Fibroblast of the conjunctiva (primary cell): ENCODE measurements at regions not wholly inside any gene's neighbourhood (a gene's known extent, or its start where the extent isn't known, plus 50 kb on each side); places are given as distances from the start of the nearest gene placed in this dataset.
"Not testable (repeated sequence)": the region's sequence is repeated elsewhere in the genome, so short reads cannot be mapped to it uniquely, and the experiment has no call there.

Experiments used
- DNase-seq: peaks from one replicate; pipeline ENCODE4 v3.0.0-alpha.2; 2010; ENCODE audit warnings: low read depth

DNA sequence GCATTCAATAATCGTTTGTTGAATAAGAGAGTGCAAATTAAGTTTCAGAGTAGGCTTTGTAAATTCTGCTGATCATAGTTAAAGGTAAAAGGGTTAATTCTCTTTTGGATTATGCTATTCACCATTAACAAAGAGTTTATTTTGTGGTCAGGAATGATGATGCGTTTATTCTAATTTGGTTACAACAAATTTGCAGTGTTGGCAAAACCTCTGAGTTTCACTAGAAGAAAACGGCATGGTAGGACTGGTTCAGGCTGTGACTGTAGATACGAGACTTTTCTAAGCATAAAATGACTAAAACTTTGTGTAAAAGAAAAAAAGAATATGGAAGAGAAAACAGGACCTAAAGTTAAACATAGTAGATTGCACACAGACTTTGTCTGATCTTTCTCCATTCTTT lies 234.7 kb downstream of the TLR4 start:
- DNase-seq = no peak

DNA sequence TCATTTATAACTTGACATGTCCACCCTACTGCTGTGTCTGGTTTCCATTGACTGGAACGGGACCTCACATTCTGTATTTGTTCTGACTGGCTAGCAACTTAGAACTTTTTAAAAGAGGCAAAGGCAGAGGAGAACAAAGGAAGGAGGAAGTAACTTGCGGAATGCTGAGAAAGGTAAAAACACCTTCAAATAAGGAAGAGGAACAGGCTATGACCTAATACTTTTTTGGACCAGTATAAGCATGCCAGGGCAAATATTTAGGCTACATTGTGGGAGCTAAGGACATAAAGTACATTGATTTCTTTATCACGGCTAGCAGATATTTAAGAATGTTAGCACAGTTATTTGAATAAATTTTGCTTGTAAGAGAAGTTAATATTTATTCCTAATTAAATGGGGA lies 240.5 kb downstream of the TLR4 start:
- not testable (repeated sequence) for DNase-seq

DNA sequence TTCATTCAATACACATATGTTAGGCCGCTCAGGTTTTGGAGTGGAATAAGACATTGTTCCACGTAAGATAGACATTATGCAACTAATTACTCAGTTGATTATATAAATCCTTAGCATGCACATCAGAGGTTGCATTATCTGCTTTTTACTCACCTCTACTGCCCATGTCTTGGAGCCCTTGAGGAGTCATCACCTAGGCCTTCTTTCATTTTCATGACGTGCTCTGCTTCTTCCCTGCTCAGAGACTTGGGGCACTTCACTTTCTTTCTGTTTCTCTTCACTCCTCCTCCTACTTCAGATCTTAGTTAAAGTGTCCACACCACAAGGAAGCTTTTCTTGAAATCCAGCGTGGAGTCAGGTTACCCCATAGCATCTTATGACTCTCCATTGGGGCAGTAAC lies 241.1 kb downstream of the TLR4 start:
- DNase-seq = no peak

GRCh38 chr9:117951127-117951526 lies 246.9 kb downstream of the TLR4 start:
- no peak for DNase-seq

DNA sequence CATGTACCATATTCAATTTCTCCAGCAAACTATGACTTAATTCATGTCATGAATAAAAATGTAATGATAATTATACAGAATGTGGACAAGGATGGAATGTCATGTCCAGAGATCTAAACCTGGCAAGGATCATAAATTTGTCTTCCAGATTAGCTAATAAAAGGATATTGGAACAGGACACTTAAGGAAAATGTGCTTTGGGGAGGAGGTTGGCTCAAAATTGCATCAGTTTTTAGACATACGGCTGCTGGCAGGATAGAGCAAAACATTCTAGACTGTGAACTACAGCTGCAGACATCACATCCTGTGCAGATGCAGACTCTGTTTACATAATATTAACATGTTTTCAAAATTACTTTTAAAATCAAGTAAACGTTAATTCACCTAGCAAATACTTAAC lies 248.4 kb downstream of the TLR4 start:
- DNase-seq = no peak

DNA sequence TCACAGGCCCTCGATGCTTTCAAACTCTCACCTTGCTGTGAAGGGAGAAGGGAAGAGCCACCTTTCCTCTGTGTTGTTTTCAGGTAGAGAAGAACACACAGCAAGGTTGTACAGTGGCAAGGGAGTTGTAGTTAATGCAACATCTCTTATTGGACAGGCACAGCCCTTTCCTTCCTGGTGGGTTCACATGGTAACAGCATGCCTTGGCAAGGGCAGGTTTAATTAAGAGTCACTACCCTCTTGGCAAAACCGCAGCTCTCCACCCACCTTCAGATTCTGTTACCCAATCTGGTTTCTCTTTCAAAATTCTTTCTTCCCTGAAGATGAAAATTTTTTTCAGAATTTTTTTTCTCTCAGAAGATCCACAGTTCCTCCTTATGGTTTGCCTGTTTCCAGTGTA lies 253.1 kb downstream of the TLR4 start:
- no peak for DNase-seq

DNA sequence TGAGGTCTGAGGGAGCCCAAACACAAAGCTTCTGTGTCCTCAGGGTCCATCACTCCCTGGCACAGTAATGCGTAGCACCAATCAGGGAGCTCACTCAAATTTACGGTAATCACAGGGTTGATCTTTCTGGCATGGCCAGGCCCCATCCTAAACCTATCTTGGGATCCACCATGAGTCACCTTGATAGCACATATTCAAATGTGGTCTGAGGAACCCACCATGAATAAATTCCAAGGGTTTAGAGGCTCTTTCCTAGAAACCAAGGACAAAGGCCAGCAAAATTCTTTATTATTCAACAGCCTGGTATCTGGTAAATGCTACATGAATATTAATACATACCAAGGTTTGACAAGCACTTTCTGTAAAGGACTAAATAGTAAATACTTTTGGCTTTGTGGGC lies 254.5 kb downstream of the TLR4 start:
- no peak for DNase-seq

DNA sequence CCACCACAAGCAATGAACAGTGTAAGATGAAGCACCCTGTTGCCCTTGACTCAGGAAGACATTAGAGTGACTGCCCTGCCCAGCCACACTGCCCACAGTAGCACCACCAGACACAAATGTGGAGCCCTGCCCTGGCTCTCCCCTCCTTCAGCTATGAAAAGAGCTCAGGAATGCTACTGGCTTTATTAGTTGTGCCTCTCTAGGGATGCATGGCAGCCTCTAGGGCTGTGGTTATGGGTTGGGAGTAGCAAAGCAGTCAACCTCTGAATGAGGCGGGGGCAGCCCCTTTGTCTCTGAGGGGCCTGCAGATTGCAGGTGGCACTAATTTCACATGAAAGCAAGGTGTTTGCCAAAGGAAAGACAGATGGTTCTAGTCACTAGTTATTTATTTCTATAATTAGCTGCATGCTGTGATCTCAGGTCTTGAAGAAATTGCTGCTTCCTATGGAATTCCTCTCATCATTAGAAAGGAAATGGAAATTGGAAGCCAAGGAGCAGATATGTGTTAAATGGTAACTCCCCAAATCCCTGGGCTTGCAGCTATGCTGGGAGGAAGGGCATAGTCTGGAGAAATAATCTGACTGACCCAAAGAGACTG lies 259.4 kb downstream of the TLR4 start:
- no peak for DNase-seq

GRCh38 chr9:117970276-117971050 lies 266.3 kb downstream of the TLR4 start:
- no peak for DNase-seq

DNA sequence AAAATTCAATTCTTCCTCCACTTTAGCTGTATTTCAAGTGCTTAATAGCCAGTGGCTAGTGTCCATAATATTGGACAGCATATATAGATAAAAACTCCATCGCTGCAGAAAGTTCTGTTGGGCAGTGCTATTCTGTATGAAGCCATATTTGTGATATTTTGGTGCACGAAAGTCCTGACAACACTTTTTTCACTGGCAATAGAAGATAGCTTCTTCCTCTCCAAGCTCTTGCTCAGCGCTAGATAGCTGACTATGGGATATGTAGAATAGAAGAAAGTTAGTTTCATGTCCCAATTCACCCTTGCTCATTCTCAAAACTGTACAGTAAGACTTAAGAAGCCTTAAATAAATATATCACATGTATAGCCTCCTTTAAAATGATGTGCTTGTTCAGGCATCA lies 269.9 kb downstream of the TLR4 start:
- DNase-seq = no peak

GRCh38 chr9:117979914-117980313 lies 275.7 kb downstream of the TLR4 start:
- DNase-seq = no peak

- no peak for DNase-seq
Observed at GRCh38 chr9:117987945-117988344, 283.7 kb downstream of the TLR4 start.

DNA sequence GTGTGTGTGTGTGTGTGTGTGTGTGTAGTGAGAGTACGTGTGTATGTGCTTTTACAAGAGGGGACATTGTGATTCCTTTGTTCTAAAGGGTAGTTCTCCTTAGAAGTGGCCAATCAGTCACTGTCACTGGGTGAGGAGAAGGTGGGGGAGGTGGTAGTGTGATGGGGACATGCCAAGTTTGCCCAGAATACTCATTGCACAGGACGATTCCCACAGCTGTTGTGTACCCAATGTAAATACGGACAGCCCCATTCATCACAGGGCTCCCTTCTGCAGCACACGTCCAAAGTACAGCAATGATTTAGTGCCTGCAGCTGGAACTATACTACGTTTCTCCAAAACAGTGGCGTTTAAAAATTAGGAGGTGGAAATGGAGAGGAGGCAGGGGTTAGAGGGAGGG lies 287.8 kb downstream of the TLR4 start:
- DNase-seq = no peak

DNA sequence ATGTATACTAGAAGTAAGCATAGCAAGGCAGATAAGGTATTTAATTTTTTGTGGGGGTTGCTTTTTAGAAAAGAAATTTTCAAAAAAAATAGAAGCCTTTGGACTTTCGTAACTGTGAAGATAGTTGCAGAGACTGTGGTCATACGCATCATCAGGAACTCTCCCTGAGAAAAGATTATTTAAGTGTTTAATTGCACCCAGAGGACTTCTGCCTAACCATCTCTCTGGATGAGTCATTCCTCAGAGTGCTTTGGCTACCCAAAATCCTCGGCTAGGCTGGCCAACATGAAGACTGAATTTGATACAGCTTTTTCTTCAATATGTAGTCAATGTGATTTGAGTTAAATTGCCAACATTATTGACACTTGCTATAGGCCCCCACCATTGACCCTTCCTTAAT lies 296.4 kb downstream of the TLR4 start:
- DNase-seq = no peak

- DNase-seq = no peak
Observed at GRCh38 chr9:118003240-118003639, 299.0 kb downstream of the TLR4 start.

- no peak for DNase-seq
Observed at GRCh38 chr9:118008246-118008645, 304.0 kb downstream of the TLR4 start.

- DNase-seq = no peak
Observed at GRCh38 chr9:118009614-118010013, 305.4 kb downstream of the TLR4 start.

DNA sequence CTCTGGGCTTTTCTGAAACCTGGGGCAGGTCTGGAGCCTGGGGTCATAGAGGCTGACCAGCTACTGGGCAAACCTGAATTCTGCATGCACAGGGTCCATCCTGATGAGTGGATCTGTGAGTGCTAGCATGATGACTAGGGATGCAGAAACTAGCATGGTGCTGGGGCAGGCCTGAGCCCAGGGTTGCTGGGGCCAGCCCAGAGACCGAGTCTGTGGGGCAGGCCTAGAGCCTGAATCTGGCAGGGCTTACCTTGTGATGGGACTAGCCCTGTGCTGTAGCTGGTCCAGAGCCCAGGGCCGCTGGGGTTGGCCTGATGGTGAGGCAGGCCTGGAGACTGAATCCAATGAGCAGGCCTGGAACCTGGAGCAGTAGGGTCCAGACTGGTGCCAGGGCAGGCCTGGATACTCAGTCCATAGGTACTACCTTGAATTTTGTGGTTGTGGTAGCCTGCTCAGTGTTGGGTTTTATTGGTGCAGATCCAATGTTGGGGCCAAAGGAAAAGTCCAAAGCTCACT lies 313.5 kb downstream of the TLR4 start:
- DNase-seq = no peak

- DNase-seq = no peak
Observed at GRCh38 chr9:118023644-118024043, 319.4 kb downstream of the TLR4 start.

GRCh38 chr9:118028225-118028624 lies 324.0 kb downstream of the TLR4 start:
- no peak for DNase-seq

DNA sequence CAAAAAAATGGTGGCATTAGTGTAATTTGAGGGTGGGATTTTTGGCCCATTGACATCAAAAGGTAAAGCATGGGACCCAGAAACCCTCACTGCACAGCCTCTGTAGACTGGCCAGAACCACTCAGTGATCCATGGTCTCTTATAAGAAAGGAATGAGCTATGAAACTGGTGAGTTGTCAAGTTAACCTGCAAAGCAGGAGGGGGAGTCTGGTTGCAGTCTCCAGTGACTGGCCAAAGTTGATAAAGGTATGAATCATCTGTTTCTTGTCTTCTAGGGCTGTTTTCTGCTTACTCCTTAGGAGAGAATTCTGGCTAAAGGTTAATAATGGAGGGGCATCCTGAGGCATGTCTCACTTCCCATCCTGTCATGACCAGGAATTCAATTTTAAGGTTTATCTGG lies 325.2 kb downstream of the TLR4 start:
- no peak for DNase-seq

DNA sequence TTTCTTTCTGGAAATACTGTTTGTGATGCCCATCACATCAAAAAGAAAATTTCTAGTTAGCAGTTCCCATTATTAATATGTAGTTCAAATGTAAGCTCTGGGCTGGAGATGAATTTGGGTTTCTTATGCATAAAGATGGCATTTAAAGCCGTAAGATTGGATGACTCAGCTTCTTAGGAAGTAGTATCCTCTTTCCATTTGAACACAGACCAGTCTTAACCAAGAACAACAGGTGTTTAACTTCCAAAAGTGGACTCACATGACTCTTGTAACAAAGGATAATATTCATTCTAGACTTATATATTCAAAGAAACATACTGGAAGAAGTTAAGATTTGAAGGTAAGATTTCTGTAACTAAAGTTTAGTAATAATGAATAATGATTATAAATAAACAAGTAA lies 330.5 kb downstream of the TLR4 start:
- no peak for DNase-seq

GRCh38 chr9:118038713-118039112 lies 334.5 kb downstream of the TLR4 start:
- no peak for DNase-seq

GRCh38 chr9:118058227-118058626 lies 354.0 kb downstream of the TLR4 start:
- DNase-seq = no peak
